ENCODE measurements at regions not wholly inside any gene's neighbourhood (a gene's known extent, or its start where the extent isn't known, plus 50 kb on each side); places are given as distances from the start of the nearest gene placed in this dataset.
A peak's percentile ranks its signal among the peaks of the same experiment; 100 is the strongest.
"Not testable (repeated sequence)": the region's sequence is repeated elsewhere in the genome, so short reads cannot be mapped to it uniquely, and the experiment has no call there.

- no peak for DNase-seq
These were observed 145.6 kb upstream of the RBPJ start for GRCh38 chr4:26175006-26175786.

GRCh38 chr4:26175905-26176470 lies 144.8 kb upstream of the RBPJ start:
- no peak for DNase-seq

- no peak for DNase-seq
These were observed 144.1 kb upstream of the RBPJ start for GRCh38 chr4:26176598-26177149.

GRCh38 chr4:26178854-26179253 lies 142.0 kb upstream of the RBPJ start:
- DNase-seq: no peak

DNA sequence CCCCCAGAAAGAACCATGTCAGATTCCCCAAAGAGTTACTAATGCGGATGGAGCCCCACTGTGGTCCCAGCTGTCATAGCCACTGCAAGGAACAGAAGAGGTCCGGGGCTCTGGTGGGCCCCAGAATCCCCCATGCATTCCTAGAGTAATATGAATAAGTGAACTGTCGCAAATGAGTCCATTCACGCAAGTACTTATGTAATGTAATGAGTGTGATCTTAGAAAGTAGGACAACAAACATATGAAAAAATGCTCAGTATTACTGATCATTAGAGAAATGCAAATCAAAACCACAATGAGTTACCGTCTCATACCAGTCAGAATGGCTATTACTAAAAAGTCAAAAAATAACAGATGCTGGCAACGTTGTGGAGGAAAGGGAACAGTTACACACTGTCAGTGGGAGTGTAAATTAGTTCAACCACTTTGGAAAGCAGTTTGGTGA lies 141.5 kb upstream of the RBPJ start:
- DNase-seq: no peak

DNA sequence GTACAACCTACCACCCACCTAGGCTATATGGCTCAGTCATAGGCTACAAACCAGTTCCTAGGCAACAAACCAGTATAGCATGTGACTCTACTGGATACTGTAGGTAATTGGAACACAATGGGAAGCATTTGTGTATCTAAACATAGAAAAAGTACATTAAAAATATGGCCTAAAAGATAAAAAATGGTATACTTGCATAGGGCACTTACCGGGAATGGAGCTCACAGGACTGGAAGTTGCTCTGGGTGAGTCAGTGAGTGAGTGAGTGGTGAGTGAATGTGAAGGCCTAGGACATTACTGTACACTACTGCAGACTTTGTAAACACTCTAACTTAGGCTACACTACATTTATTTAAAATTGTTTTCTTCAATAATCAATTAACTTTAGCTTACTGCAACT lies 139.2 kb upstream of the RBPJ start:
- no peak for DNase-seq

DNA sequence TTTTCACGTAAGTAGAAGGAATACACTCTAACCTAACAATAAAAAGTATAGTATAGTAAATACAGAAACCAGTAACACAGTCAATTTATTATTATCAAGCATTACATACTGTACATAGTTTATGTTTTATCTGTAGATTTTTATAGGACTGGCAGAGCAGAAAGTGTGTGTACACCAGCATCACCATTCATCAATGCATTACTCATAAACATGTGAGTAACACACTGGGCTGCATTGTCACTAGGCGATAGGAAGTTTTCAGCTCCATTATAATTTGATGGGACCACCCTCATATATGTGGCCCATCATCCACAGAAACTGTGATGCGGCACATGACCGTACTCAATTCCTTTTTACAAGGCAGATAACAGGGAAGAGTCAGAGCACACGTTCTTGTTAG lies 137.8 kb upstream of the RBPJ start:
- DNase-seq: no peak

DNA sequence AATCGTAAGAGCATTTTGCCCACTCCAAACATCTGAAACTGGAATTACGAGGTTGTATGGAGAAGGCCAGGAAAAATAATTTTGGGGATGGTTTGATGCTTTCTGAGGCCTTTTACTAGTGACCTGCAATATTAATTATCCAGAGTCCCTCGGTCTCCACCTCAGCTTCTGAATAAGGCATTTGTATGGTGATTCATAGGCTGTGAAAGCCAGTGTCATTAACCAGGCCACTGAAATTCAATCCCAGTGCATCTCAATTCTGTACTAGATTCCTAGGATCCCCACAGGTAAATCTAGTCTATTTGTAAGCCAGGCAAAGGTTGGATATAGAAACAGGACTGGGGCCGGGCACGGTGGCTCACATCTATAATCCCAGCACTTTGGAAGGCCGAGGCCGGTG lies 135.4 kb upstream of the RBPJ start:
- no peak for DNase-seq

GRCh38 chr4:26191353-26191752 lies 129.5 kb upstream of the RBPJ start:
- DNase-seq: no peak

DNA sequence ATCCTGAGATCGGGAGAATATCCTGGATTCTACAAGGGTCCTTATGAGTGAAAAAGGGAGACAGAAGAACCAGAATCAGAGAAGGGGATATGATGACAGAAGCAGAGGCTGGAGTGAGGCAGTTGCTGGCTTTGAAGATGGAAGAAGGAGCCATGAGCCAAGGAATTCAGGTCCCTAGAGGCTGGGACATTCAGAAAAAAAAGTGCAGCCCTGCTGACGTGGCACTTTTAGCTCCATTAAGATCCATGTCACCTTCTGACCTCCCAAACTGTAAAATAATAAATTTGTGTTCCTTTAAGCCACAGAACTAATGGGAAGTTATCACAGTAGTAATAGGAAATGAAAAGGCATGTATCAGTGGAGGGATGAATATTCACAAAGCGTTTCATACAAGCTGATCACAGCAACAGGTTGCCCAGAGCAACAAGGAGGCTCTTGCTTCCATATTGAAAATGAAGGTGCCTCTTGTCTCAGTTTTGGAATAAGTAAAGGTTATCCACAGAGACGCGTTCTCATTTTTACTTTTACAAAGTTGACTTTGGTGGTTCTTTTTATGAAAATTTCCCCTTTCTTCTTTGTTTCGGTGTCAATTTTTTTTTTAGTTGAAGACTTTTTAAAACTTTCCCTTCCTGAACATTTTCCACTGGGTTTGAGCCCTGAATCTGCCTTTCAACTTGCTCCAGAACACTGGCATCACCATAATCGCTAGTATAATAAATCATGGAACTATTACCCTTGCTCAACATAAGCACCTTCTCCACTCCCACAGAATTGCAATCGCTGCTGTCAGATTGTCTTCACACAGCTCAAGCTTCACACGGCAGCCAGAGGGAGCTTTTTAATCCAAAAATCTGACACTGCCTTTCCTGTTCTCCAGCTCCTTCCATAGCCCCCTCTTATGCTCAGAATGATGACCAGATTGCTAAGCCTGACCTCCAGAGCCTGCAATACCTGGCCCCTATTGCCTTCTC lies 127.6 kb upstream of the RBPJ start:
- no peak for DNase-seq

- DNase-seq: no peak
These were observed 126.0 kb upstream of the RBPJ start for GRCh38 chr4:26194764-26195163.

GRCh38 chr4:26196567-26196966 lies 124.2 kb upstream of the RBPJ start:
- DNase-seq: no peak

- no peak for DNase-seq
These were observed 123.6 kb upstream of the RBPJ start for GRCh38 chr4:26197018-26197779.

DNA sequence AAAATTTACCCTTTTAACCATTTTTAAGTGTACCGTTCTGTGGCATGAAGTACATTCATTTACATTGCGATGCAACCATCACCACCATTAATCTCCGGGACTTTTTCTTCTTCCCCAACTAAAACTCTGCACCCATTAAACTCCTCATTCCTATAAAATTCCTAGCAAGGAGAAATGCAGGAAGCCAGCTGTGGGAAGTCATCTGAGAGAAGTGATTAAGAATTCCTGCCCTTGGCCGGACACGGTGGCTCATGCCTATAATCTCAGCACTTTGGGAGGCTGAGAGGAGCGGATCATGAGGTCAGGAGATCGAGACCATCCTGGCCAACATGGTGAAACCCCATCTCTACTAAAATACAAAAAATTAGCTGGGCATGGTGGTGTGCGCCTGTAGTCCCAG lies 121.9 kb upstream of the RBPJ start:
- DNase-seq: not testable (repeated sequence)

GRCh38 chr4:26199596-26199995 lies 121.2 kb upstream of the RBPJ start:
- no peak for DNase-seq

DNA sequence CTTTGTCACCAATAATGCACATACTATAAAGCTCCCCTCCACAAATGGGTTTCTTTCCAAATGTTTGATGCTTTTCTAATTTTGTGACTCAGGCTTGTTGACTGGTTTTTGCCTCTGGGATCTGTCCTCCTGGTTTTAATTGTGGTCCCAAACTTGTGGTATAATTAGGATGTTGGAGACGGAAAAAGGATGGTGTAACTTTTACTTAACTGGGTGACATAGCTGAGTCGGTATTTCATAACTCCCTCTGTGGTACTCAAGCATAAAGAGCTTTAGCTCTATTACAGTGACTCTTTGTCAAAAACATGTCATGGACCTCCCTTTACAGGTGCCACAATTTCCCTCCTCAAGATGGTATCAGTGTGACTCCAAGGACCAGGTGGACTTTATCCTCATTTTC lies 119.7 kb upstream of the RBPJ start:
- DNase-seq: no peak

- no peak for DNase-seq
These were observed 116.5 kb upstream of the RBPJ start for GRCh38 chr4:26204249-26204825.

DNA sequence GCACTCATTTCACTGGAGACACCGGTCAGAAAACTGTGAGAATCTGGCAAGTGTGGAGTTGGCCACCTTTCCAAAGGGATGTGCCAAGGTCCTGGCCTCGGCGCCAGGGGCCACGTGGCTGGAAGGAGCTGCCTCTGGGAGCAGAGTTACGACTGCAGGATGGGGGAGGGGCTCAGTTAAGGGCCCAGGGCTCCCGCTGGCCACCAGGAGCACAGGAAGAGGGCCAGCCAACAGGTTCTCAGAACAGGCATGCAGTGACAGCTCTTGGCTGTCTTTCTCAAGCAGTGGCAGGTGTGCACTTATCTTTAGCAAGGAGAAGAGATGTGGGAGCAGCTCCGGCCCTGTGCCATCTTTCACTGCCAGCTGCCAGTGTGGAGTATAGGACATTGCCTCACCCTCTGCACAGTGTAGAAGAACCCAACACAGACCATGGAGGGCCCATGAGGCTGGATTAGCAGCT lies 115.9 kb upstream of the RBPJ start:
- no peak for DNase-seq

DNA sequence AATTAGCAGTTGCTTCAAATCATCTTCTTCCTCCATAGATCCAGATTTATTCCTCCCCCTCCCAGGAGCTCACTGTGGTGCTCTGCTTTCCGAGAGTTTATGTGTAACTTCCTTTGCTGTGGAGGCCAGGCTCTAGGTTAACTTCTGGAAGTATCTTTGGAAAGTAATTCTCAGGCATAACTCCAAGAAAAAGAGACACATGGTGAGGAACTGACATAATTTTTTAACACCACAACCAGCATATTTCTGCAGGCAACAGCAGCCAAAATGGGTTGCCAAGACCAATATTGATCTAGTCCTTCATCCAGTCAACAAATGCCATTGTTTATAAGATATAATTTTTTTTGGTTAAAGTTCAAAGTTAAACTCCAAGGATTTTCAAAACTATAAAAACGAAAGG lies 114.5 kb upstream of the RBPJ start:
- DNase-seq: peak; percentile 69

- DNase-seq: no peak
These were observed 113.8 kb upstream of the RBPJ start for GRCh38 chr4:26206999-26207398.

DNA sequence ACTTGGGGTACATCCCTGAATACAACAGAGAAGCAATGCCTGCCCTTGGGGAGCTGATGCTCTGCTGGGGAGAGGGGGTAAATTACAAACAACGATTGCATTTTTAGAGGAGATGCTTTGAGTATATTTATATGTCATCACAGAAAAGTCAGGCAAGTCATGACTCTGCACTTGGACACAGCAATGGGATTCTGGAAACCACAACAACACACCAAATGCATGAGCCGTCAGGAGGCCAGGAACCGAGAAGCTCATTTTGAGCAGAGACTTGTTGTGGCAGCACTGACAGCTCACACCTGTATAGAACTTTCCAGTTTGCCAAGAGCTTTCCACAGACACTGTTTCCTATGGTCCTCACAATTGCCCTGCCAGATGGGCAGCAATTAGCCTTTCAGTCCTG lies 113.2 kb upstream of the RBPJ start:
- DNase-seq: no peak
